Thyroid gland (tissue), 4 donors: ENCODE measurements at regions not wholly inside any gene's neighbourhood (a gene's known extent, or its start where the extent isn't known, plus 50 kb on each side); places are given as distances from the start of the nearest gene placed in this dataset.

Source experiments
- DNase-seq, 2 donors: peaks; one replicate each; pipeline ENCODE4 v3.0.0-alpha.2; 2019
- H3K27ac ChIP-seq, 3 donors: fragments of 200-600 bp; sonication (generic); 1 replicate in 2 of 3; 2 replicates in 1 of 3; pipeline ENCODE4 v1.5.1; 2016 to 2019; ENCODE audit warnings: mild to moderate bottlenecking in 1 of 3, moderate library complexity in 1 of 3
- H3K27me3 ChIP-seq: fragments of 200-600 bp; sonication (generic); one replicate; pipeline ENCODE4 v1.5.1; 2019
- H3K36me3 ChIP-seq, 2 donors: fragments of 200-600 bp; sonication (generic); one replicate each; pipeline ENCODE4 v1.5.1; 2016 to 2019
- H3K4me1 ChIP-seq, 2 donors: fragments of 200-600 bp; sonication (generic); one replicate each; pipeline ENCODE4 v1.5.1; 2017 to 2019
- H3K4me3 ChIP-seq, 3 donors: fragments of 200-600 bp; sonication (generic); replicated peaks in 1 of 3; 1 replicate in 2 of 3; 2 replicates in 1 of 3; pipeline ENCODE4 v1.5.1; 2016; ENCODE audit warnings: mild to moderate bottlenecking in 1 of 3
- H3K9me3 ChIP-seq: fragments of 200-600 bp; sonication (generic); one replicate; pipeline ENCODE4 v1.5.1; 2017
- CTCF ChIP-seq, 6 experiments: fragments of 200-600 bp in 3 of 6; fragments of 450-650 bp in 3 of 6; sonication (generic) in 3 of 6; IDR thresholded peaks; one replicate each; pipeline ENCODE4 v1.5.1; 2016 to 2019; ENCODE audit warnings: antibody characterized with exemption in 6 of 6, mild to moderate bottlenecking in 2 of 6, inconsistent platforms in 1 of 6, moderate library complexity in 1 of 6
- POLR2A ChIP-seq, 2 donors: fragments of 450-650 bp; IDR thresholded peaks; one replicate each; pipeline ENCODE4 v1.6.1; 2017; ENCODE audit warnings: antibody characterized with exemption in 2 of 2, mild to moderate bottlenecking in 2 of 2, moderate library complexity in 1 of 2
- WGBS, 2 donors: methylation state at CpG; one replicate each; pipeline ENCODE4 v1.1.5; 2017; 5-methylcytosine and 5-hydroxymethylcytosine counted together
- intact Hi-C: fragments of 100-400 bp; cut with DNase I; formaldehyde crosslinking; loops from one replicate; pipeline ENCODE4 v1.15.1; 2023

- no peak for TF ChIP-seq POLR2A (IDR thresholded peaks at IDR 0.05)
- TF ChIP-seq CTCF (IDR thresholded peaks at IDR 0.05), result no peak
- intact Hi-C loops, result no loop called here
- no peaks in the 10 kb centered on the region for H3K9me3 ChIP-seq
- no peaks in the 10 kb centered on the region for H3K27me3 ChIP-seq
- H3K4me1 ChIP-seq, result peaks cover 15 to 31% of the 10 kb centered on the region in 2 donors
- H3K4me3 ChIP-seq, result no peak overlapping the region
- no peaks in the 10 kb centered on the region for H3K36me3 ChIP-seq
- no peak for DNase-seq
- H3K27ac ChIP-seq, result no peak overlapping the region
- 84 to 93% methylated on average over 12 of the region's 12 CpGs for WGBS, 2 donors
Measured at GRCh38 chr20:24799971-24800580, 149.0 kb upstream of the CST7 start.

- H3K4me3 ChIP-seq, result no peak overlapping the region
- no peak for TF ChIP-seq CTCF (IDR thresholded peaks at IDR 0.05)
- TF ChIP-seq POLR2A (IDR thresholded peaks at IDR 0.05), result no peak
- H3K36me3 ChIP-seq, result no peaks in the 10 kb centered on the region
- no peak for DNase-seq
- H3K27ac ChIP-seq, result no peak overlapping the region
- intact Hi-C loops, result no loop called here
- peaks cover 32 to 50% of the 10 kb centered on the region in 2 donors for H3K4me1 ChIP-seq
- 91 to 93% methylated on average over 9 to 11 of the region's 11 CpGs for WGBS, 2 donors
- H3K9me3 ChIP-seq, result no peaks in the 10 kb centered on the region
- H3K27me3 ChIP-seq, result no peaks in the 10 kb centered on the region
Measured at GRCh38 chr20:24802286-24802820, 146.7 kb upstream of the CST7 start.

- peak overlapping the region; percentile 53 to 87 (median 75) for H3K27ac ChIP-seq
- WGBS, 2 donors, result 68 to 74% methylated on average over 10 to 12 of the region's 16 CpGs
- DNase-seq, result peak; percentile 27 to 39
- H3K36me3 ChIP-seq, result no peaks in the 10 kb centered on the region
- intact Hi-C loops, result no loop called here
- H3K27me3 ChIP-seq, result no peaks in the 10 kb centered on the region
- TF ChIP-seq CTCF (IDR thresholded peaks at IDR 0.05), result no peak
- no peak for TF ChIP-seq POLR2A (IDR thresholded peaks at IDR 0.05)
- H3K4me3 ChIP-seq, result no peak overlapping the region
- H3K4me1 ChIP-seq, result peaks cover 39 to 46% of the 10 kb centered on the region in 2 donors
- no peaks in the 10 kb centered on the region for H3K9me3 ChIP-seq
Measured at GRCh38 chr20:24804481-24805206, 144.4 kb upstream of the CST7 start.

- WGBS, 2 donors, result 31 to 48% methylated on average over 9 to 10 of the region's 11 CpGs
- Histone ChIP-seq H3K4me1 (peaks cover 39 to 46% of the 10 kb centered on the region in 2 donors), H3K27me3 (no peaks in the 10 kb centered on the region), H3K4me3 (no peak overlapping the region), H3K36me3 (no peaks in the 10 kb centered on the region), H3K27ac (peak overlapping the region; percentile 53 to 87 (median 75)), H3K9me3 (no peaks in the 10 kb centered on the region)
- DNase-seq, result peak; percentile 92 to 95
- no peak for TF ChIP-seq POLR2A (IDR thresholded peaks at IDR 0.05)
- TF ChIP-seq CTCF (IDR thresholded peaks at IDR 0.05), result peak in 4 of 6 experiments; percentile 26 to 39 (median 30)
- intact Hi-C loops, result no loop called here
Measured at GRCh38 chr20:24805456-24806238, 143.4 kb upstream of the CST7 start.
